IMR-90 (cell line): ENCODE measurements at regions not wholly inside any gene's neighbourhood (a gene's known extent, or its start where the extent isn't known, plus 50 kb on each side); places are given as distances from the start of the nearest gene placed in this dataset.

Experiments used
- ATAC-seq: fragments of 200-7000 bp; cut with Tn5 transposase; 2 replicates; pipeline ENCODE4 v1.9.1; 2020; ENCODE audit warnings: low read depth, mild to moderate bottlenecking, moderate library complexity
- BruUV-seq: library from RNA; stranded (reverse); fragments of 400-500 nt; replicated peaks from 2 replicates; lab custom pipeline; 2021; lab: Mats Ljungman, UMichigan
- CTCF ChIA-PET: fragments of 300-600 bp; formaldehyde crosslinking; extraction: SDS; loops from one replicate; lab custom pipeline; 2021; ENCODE audit warnings: antibody characterized with exemption; lab: Yijun Ruan, JAX
- POLR2A ChIA-PET: fragments of 300-600 bp; sonication (Branson Sonifier 250); formaldehyde crosslinking; loops from one replicate; lab custom pipeline; 2022; ENCODE audit warnings: antibody characterized with exemption; ENCODE audit not compliant: unreplicated experiment; lab: Charles Lee
- DNase-seq: peaks from one replicate; pipeline ENCODE4 v3.0.0; 2013
- H2AFZ ChIP-seq: replicated peaks from 2 replicates; pipeline ENCODE3; 2013; ENCODE audit warnings: low read length, mild to moderate bottlenecking; ENCODE audit not compliant: poor library complexity
- H2AK5ac ChIP-seq: 2 replicates; pipeline ENCODE4 v1.6.1; 2013; ENCODE audit warnings: low read depth, low read length, inconsistent platforms
- H2AK9ac ChIP-seq: replicated peaks from 2 replicates; pipeline ENCODE3; 2013; ENCODE audit warnings: mild to moderate bottlenecking, low read depth, low read length, moderate library complexity; ENCODE audit not compliant: poor library complexity
- H2BK120ac ChIP-seq: 2 replicates; pipeline ENCODE4 v1.6.1; 2013; ENCODE audit warnings: low read depth, low read length, inconsistent platforms
- H2BK15ac ChIP-seq: 3 replicates; pipeline ENCODE4 v1.6.1; 2013; ENCODE audit warnings: low read depth, low read length, inconsistent platforms
- H2BK20ac ChIP-seq: 2 replicates; pipeline ENCODE4 v1.6.1; 2013; ENCODE audit warnings: low read depth, mild to moderate bottlenecking, inconsistent platforms, low read length, moderate library complexity
- H2BK5ac ChIP-seq: 2 replicates; pipeline ENCODE4 v1.6.1; 2013; ENCODE audit warnings: mild to moderate bottlenecking, low read depth, low read length, inconsistent platforms; ENCODE audit not compliant: poor library complexity, severe bottlenecking
- H3K14ac ChIP-seq: replicated peaks from 2 replicates; pipeline ENCODE4 v1.6.1; 2013; ENCODE audit warnings: low read depth, low read length, inconsistent platforms
- H3K18ac ChIP-seq: 2 replicates; pipeline ENCODE4 v1.6.1; 2013; ENCODE audit warnings: low read depth, low read length, control low read depth
- H3K23ac ChIP-seq: 2 replicates; pipeline ENCODE4 v1.6.1; 2013; ENCODE audit warnings: low read depth, low read length, inconsistent platforms
- H3K27ac ChIP-seq: 2 replicates; pipeline ENCODE4 v1.5.1; 2013; ENCODE audit warnings: mild to moderate bottlenecking, control low read depth, low read length; ENCODE audit not compliant: insufficient read depth
- H3K27me3 ChIP-seq: 2 replicates; pipeline ENCODE4 v1.6.1; 2013; ENCODE audit warnings: low read length; ENCODE audit not compliant: control insufficient read depth, insufficient read depth
- H3K36me3 ChIP-seq: 2 replicates; pipeline ENCODE4 v1.6.1; 2013; ENCODE audit warnings: low read length, mixed read lengths; ENCODE audit not compliant: control insufficient read depth, insufficient read depth
- H3K4ac ChIP-seq: 2 replicates; pipeline ENCODE4 v1.6.1; 2013; ENCODE audit warnings: low read depth, low read length, inconsistent platforms
- H3K4me1 ChIP-seq: 2 replicates; pipeline ENCODE4 v1.6.1; 2013; ENCODE audit warnings: low read length, mixed read lengths; ENCODE audit not compliant: control insufficient read depth, insufficient read depth
- H3K4me2 ChIP-seq: 2 replicates; pipeline ENCODE4 v1.6.1; 2013; ENCODE audit warnings: low read depth, mild to moderate bottlenecking, control low read depth, low read length, moderate library complexity
- H3K4me3 ChIP-seq: 2 replicates; pipeline ENCODE4 v1.5.1; 2013; ENCODE audit warnings: low read depth, mild to moderate bottlenecking, control low read depth, low read length, moderate library complexity; ENCODE audit not compliant: insufficient read depth
- H3K56ac ChIP-seq: 2 replicates; pipeline ENCODE4 v1.6.1; 2013; ENCODE audit warnings: low read length, inconsistent platforms; ENCODE audit not compliant: insufficient read depth; ENCODE audit errors: extremely low read depth
- H3K79me1 ChIP-seq, 2 experiments: 2 replicates each; pipeline ENCODE4 v1.6.1; 2013; ENCODE audit warnings: low read length in 2 of 2, inconsistent platforms in 1 of 2, low read depth in 1 of 2
- H3K9ac ChIP-seq: 2 replicates; pipeline ENCODE4 v1.6.1; 2013; ENCODE audit warnings: low read depth, low read length, control low read depth
- H3K9me1 ChIP-seq: 2 replicates; pipeline ENCODE4 v1.6.1; 2013; ENCODE audit warnings: low read length, inconsistent platforms; ENCODE audit not compliant: insufficient read depth
- H3K9me3 ChIP-seq: 2 replicates; pipeline ENCODE4 v1.6.1; 2013; ENCODE audit warnings: low read length; ENCODE audit not compliant: control insufficient read depth, insufficient read depth
- H4K20me1 ChIP-seq: 2 replicates; pipeline ENCODE4 v1.6.1; 2013; ENCODE audit warnings: low read length, inconsistent platforms; ENCODE audit not compliant: insufficient read depth
- H4K5ac ChIP-seq: 2 replicates; pipeline ENCODE4 v1.6.1; 2013; ENCODE audit warnings: mild to moderate bottlenecking, low read depth, low read length, control low read depth
- H4K8ac ChIP-seq, 2 experiments: 2 replicates each; pipeline ENCODE4 v1.6.1; 2013; ENCODE audit warnings: low read depth in 2 of 2, low read length in 2 of 2, control low read depth in 1 of 2, inconsistent platforms in 1 of 2
- H4K91ac ChIP-seq: 2 replicates; pipeline ENCODE4 v1.6.1; 2013; ENCODE audit warnings: low read depth, low read length, inconsistent platforms; ENCODE audit not compliant: insufficient read depth
- BHLHE40 ChIP-seq: fragments of 150-350 bp; IDR thresholded peaks from 2 replicates; pipeline ENCODE4 v1.6.1; 2016; ENCODE audit warnings: mild to moderate bottlenecking, low read depth, low read length
- CEBPB ChIP-seq: IDR thresholded peaks from 2 replicates; pipeline ENCODE4 v1.6.1; 2012; ENCODE audit warnings: low read depth, low read length, improper control_type of control experiment
- CHD1 ChIP-seq: IDR thresholded peaks from 2 replicates; pipeline ENCODE4 v1.6.1; 2012; ENCODE audit warnings: low read depth, low read length, improper control_type of control experiment
- CTCF ChIP-seq: conservative IDR thresholded peaks from 2 replicates; pipeline ENCODE4 v1.5.1; 2012; ENCODE audit warnings: mild to moderate bottlenecking, low read depth, low read length, improper control_type of control experiment
- ELK1 ChIP-seq: fragments of 150-350 bp; IDR thresholded peaks from 2 replicates; pipeline ENCODE4 v1.6.1; 2016; ENCODE audit warnings: low read depth, mild to moderate bottlenecking, low read length, moderate library complexity, borderline replicate concordance
- FOS ChIP-seq: fragments of 150-350 bp; IDR thresholded peaks from 2 replicates; pipeline ENCODE4 v1.6.1; 2016; ENCODE audit warnings: low read depth, low read length
- MAFK ChIP-seq: IDR thresholded peaks from 2 replicates; pipeline ENCODE4 v1.6.1; 2012; ENCODE audit warnings: low read depth, low read length, improper control_type of control experiment
- MAZ ChIP-seq: IDR thresholded peaks from 2 replicates; pipeline ENCODE4 v1.6.1; 2012; ENCODE audit warnings: low read depth, mild to moderate bottlenecking, low read length, improper control_type of control experiment, moderate library complexity, borderline replicate concordance
- MXI1 ChIP-seq: IDR thresholded peaks from 2 replicates; pipeline ENCODE4 v1.6.1; 2012; ENCODE audit warnings: low read depth, mild to moderate bottlenecking, low read length, moderate library complexity, borderline replicate concordance
- NFE2L2 ChIP-seq: fragments of 150-350 bp; IDR thresholded peaks from 2 replicates; pipeline ENCODE4 v1.6.1; 2016; ENCODE audit warnings: low read depth, mild to moderate bottlenecking, low read length
- POLR2A ChIP-seq: IDR thresholded peaks from 2 replicates; pipeline ENCODE4 v1.6.1; 2012; ENCODE audit warnings: mild to moderate bottlenecking, low read depth, low read length
- RAD21 ChIP-seq: IDR thresholded peaks from 2 replicates; pipeline ENCODE4 v1.6.1; 2012; ENCODE audit warnings: low read length, improper control_type of control experiment
- RCOR1 ChIP-seq: IDR thresholded peaks from 2 replicates; pipeline ENCODE4 v1.6.1; 2012; ENCODE audit warnings: mild to moderate bottlenecking, low read length, improper control_type of control experiment; ENCODE audit not compliant: insufficient replicate concordance
- RFX5 ChIP-seq: IDR thresholded peaks from 2 replicates; pipeline ENCODE4 v1.8.0; 2012; ENCODE audit warnings: low read depth, mild to moderate bottlenecking, low read length, moderate library complexity
- SMC3 ChIP-seq: fragments of 150-350 bp; IDR thresholded peaks from 2 replicates; pipeline ENCODE4 v1.6.1; 2016; ENCODE audit warnings: low read depth, mild to moderate bottlenecking, antibody characterized with exemption, low read length, moderate library complexity
- USF2 ChIP-seq: fragments of 150-350 bp; IDR thresholded peaks from 2 replicates; pipeline ENCODE4 v1.6.1; 2017; ENCODE audit warnings: mild to moderate bottlenecking, antibody characterized with exemption, low read length, low read depth
- WGBS, 2 experiments: methylation state at CpG; one replicate each; pipeline versions ENCODE4 v1.1.5 to v1.1.7; 2013; ENCODE audit warnings: missing lambda C conversion rate in 2 of 2; ENCODE audit not compliant: insufficient read length in 1 of 2; ENCODE audit errors: extremely low coverage in 2 of 2; 5-methylcytosine and 5-hydroxymethylcytosine counted together
- dilution Hi-C: fragments of 300-500 bp; cut with HindIII; formaldehyde crosslinking; loops from one replicate; pipeline ENCODE4 v1.14.3; 2018; ENCODE audit warnings: low sequenced_read_pairs; ENCODE audit not compliant: unreplicated experiment
- in situ Hi-C: fragments of 300-500 bp; cut with MboI; formaldehyde crosslinking; loops from 3 replicates; pipeline ENCODE4 v1.14.3; 2019; ENCODE audit warnings: low sequenced_read_pairs, inconsistent platforms, mixed read lengths
- intact Hi-C: fragments of 100-400 bp; cut with micrococcal nuclease; formaldehyde crosslinking; loops from 2 replicates; pipeline ENCODE4 v1.10.0; 2022

GRCh38 chr21:41651406-41651805, 115.4 kb downstream of the RIPK4 start:
- Histone ChIP-seq H2BK120ac (no peak overlapping the region), H3K4ac (no peak overlapping the region), H4K20me1 (no peaks in the 10 kb centered on the region), H2BK5ac (no peak overlapping the region), H3K4me1 (peaks cover 9% of the 10 kb centered on the region), H2AFZ (peak overlapping the region; percentile 43), H3K27ac (no peak overlapping the region), H3K79me1 (no peaks in the 10 kb centered on the region), H3K23ac (no peak overlapping the region), H3K56ac (no peak overlapping the region), H4K91ac (no peak overlapping the region), H3K27me3 (peaks cover 2% of the 10 kb centered on the region; the same call in 1 of the 2 replicates), H2BK20ac (no peak overlapping the region), H3K9ac (no peak overlapping the region), H4K5ac (no peak overlapping the region), H3K18ac (no peak overlapping the region), H2AK5ac (no peak overlapping the region), H3K36me3 (no peaks in the 10 kb centered on the region), H2AK9ac (no peak overlapping the region), H3K9me1 (peaks cover 5% of the 10 kb centered on the region), H3K4me2 (no peak overlapping the region), H3K9me3 (no peaks in the 10 kb centered on the region), H3K14ac (no peak overlapping the region), H3K4me3 (no peak overlapping the region), H2BK15ac (no peak overlapping the region), H4K8ac (no peak overlapping the region; a peak in 1 of 4 replicates)
- in situ Hi-C loops (no loop called here), intact Hi-C loops (no loop called here), dilution Hi-C loops (no loop called here)
- DNase-seq (no peak), ATAC-seq (no peak)
- TF ChIP-seq ELK1 (no peak), USF2 (no peak), CEBPB (no peak), RAD21 (no peak), MAFK (no peak), CHD1 (no peak), POLR2A (no peak), NFE2L2 (no peak), MAZ (no peak), FOS (no peak), MXI1 (no peak), CTCF (no peak), RCOR1 (no peak), BHLHE40 (no peak), SMC3 (no peak), RFX5 (no peak)
- no TSS peak for BruUV-seq
- CTCF ChIA-PET: no interaction called here
- WGBS, 2 experiments: no CpG with 5 or more reads among the region's 8 CpGs
- POLR2A ChIA-PET: no interaction called here
